ENCODE measurements at regions not wholly inside any gene's neighbourhood (a gene's known extent, or its start where the extent isn't known, plus 50 kb on each side); places are given as distances from the start of the nearest gene placed in this dataset.

- no peak for DNase-seq (ENCODE audit: low read depth in 4 of 4, low spot score in 3 of 4)
Measured at GRCh38 chr10:131620904-131621303, 279.9 kb upstream of the PPP2R2D start.

- no peak for DNase-seq (ENCODE audit: low read depth in 4 of 4, low spot score in 3 of 4)
Measured at GRCh38 chr10:131621784-131622624, 278.8 kb upstream of the PPP2R2D start.

GRCh38 chr10:131625041-131625440 is 275.8 kb upstream of the PPP2R2D start:
- DNase-seq (ENCODE audit: low read depth in 4 of 4, low spot score in 3 of 4) = no peak

- DNase-seq (ENCODE audit: low read depth in 4 of 4, low spot score in 3 of 4) = no peak
Measured at GRCh38 chr10:131626274-131626673, 274.5 kb upstream of the PPP2R2D start.

- no peak for DNase-seq (ENCODE audit: low read depth in 4 of 4, low spot score in 3 of 4)
Measured at GRCh38 chr10:131629026-131629770, 271.6 kb upstream of the PPP2R2D start.

- no peak for DNase-seq (ENCODE audit: low read depth in 4 of 4, low spot score in 3 of 4)
Measured at GRCh38 chr10:131630772-131631258, 270.0 kb upstream of the PPP2R2D start.

- DNase-seq (ENCODE audit: low read depth in 4 of 4, low spot score in 3 of 4) = no peak
Measured at GRCh38 chr10:131631619-131632018, 269.2 kb upstream of the PPP2R2D start.

- DNase-seq (ENCODE audit: low read depth in 4 of 4, low spot score in 3 of 4) = no peak
Measured at GRCh38 chr10:131635564-131636015, 265.2 kb upstream of the PPP2R2D start.

GRCh38 chr10:131636116-131636515 is 264.7 kb upstream of the PPP2R2D start:
- no peak for DNase-seq (ENCODE audit: low read depth in 4 of 4, low spot score in 3 of 4)

GRCh38 chr10:131636841-131637724 is 263.7 kb upstream of the PPP2R2D start:
- DNase-seq (ENCODE audit: low read depth in 4 of 4, low spot score in 3 of 4) = no peak

- no peak for DNase-seq (ENCODE audit: low read depth in 4 of 4, low spot score in 3 of 4)
Measured at GRCh38 chr10:131638049-131638879, 262.5 kb upstream of the PPP2R2D start.

GRCh38 chr10:131638880-131639278 is 261.9 kb upstream of the PPP2R2D start:
- no peak for DNase-seq (ENCODE audit: low read depth in 4 of 4, low spot score in 3 of 4)

- DNase-seq (ENCODE audit: low read depth in 4 of 4, low spot score in 3 of 4) = no peak
Measured at GRCh38 chr10:131640045-131640644, 260.7 kb upstream of the PPP2R2D start.

GRCh38 chr10:131641231-131641630 is 259.6 kb upstream of the PPP2R2D start:
- DNase-seq (ENCODE audit: low read depth in 4 of 4, low spot score in 3 of 4) = no peak

GRCh38 chr10:131641898-131642297 is 258.9 kb upstream of the PPP2R2D start:
- DNase-seq (ENCODE audit: low read depth in 4 of 4, low spot score in 3 of 4) = no peak

GRCh38 chr10:131642966-131643365 is 257.8 kb upstream of the PPP2R2D start:
- no peak for DNase-seq (ENCODE audit: low read depth in 4 of 4, low spot score in 3 of 4)

- no peak for DNase-seq (ENCODE audit: low read depth in 4 of 4, low spot score in 3 of 4)
Measured at GRCh38 chr10:131644289-131644688, 256.5 kb upstream of the PPP2R2D start.

GRCh38 chr10:131644864-131645658 is 255.7 kb upstream of the PPP2R2D start:
- DNase-seq (ENCODE audit: low read depth in 4 of 4, low spot score in 3 of 4) = no peak

GRCh38 chr10:131645756-131646155 is 255.1 kb upstream of the PPP2R2D start:
- DNase-seq (ENCODE audit: low read depth in 4 of 4, low spot score in 3 of 4) = no peak
